SK-N-SH treated with all-trans-retinoic acid at 6 μM for 48 hours (cell line): ENCODE measurements at regions not wholly inside any gene's neighbourhood (a gene's known extent, or its start where the extent isn't known, plus 50 kb on each side); places are given as distances from the start of the nearest gene placed in this dataset.

Experiments used
- ATAC-seq: fragments of 200-7000 bp; cut with Tn5 transposase; 3 replicates; pipeline ENCODE4 v1.9.1; 2020; ENCODE audit warnings: mild to moderate bottlenecking, moderate library complexity
- ARNTL ChIP-seq: fragments of 450-650 bp; formaldehyde crosslinking; IDR thresholded peaks from 2 replicates; pipeline ENCODE4 v1.5.0; 2020; ENCODE audit warnings: low read depth, mild to moderate bottlenecking, moderate library complexity, borderline replicate concordance
- BACH2 ChIP-seq: fragments of 250-450 bp; sonication (Bioruptor Pico); IDR thresholded peaks from 2 replicates; pipeline ENCODE4 v1.9.0; 2021; ENCODE audit warnings: mild to moderate bottlenecking, borderline replicate concordance
- CREB5 ChIP-seq: fragments of 250-450 bp; sonication (Bioruptor Pico); IDR thresholded peaks from 2 replicates; pipeline ENCODE4 v1.5.1; 2020; ENCODE audit warnings: low read depth, mild to moderate bottlenecking, moderate library complexity
- CSRNP3 ChIP-seq: fragments of 250-450 bp; sonication (Bioruptor Pico); IDR thresholded peaks from 2 replicates; pipeline ENCODE4 v1.5.1; 2021; ENCODE audit warnings: mild to moderate bottlenecking, moderate library complexity
- ESRRG ChIP-seq: fragments of 250-450 bp; sonication (Bioruptor Pico); IDR thresholded peaks from 2 replicates; pipeline ENCODE4 v1.6.1; 2021; ENCODE audit warnings: mild to moderate bottlenecking
- GLIS3 ChIP-seq: fragments of 250-450 bp; sonication (Bioruptor Pico); IDR thresholded peaks from 2 replicates; pipeline ENCODE4 v1.5.0; 2020; ENCODE audit warnings: mild to moderate bottlenecking, moderate library complexity
- ISL1 ChIP-seq: fragments of 250-450 bp; sonication (Bioruptor Pico); IDR thresholded peaks from 2 replicates; pipeline ENCODE4 v2.1.2; 2022; ENCODE audit warnings: mild to moderate bottlenecking, moderate library complexity
- PATZ1 ChIP-seq: fragments of 250-450 bp; sonication (Bioruptor Pico); IDR thresholded peaks from 2 replicates; pipeline ENCODE4 v1.8.0; 2020; ENCODE audit warnings: mild to moderate bottlenecking, moderate library complexity, borderline replicate concordance
- POU6F1 ChIP-seq: fragments of 250-450 bp; sonication (Bioruptor Pico); IDR thresholded peaks from 2 replicates; pipeline ENCODE4 v1.8.0; 2021; ENCODE audit warnings: low read depth, mild to moderate bottlenecking, moderate library complexity, borderline replicate concordance
- PPARA ChIP-seq: fragments of 250-450 bp; sonication (Bioruptor Pico); IDR thresholded peaks from 2 replicates; pipeline ENCODE4 v1.5.0; 2020; ENCODE audit warnings: mild to moderate bottlenecking, borderline replicate concordance
- SNAI2 ChIP-seq: fragments of 250-450 bp; sonication (Bioruptor Pico); IDR thresholded peaks from 2 replicates; pipeline ENCODE4 v1.5.0; 2020; ENCODE audit warnings: mild to moderate bottlenecking, moderate library complexity
- TCF4 ChIP-seq: fragments of 250-450 bp; sonication (Bioruptor Pico); IDR thresholded peaks from 2 replicates; pipeline ENCODE4 v1.8.0; 2021; ENCODE audit warnings: mild to moderate bottlenecking, moderate library complexity, borderline replicate concordance
- TOX ChIP-seq: fragments of 250-450 bp; sonication (Bioruptor Pico); IDR thresholded peaks from 2 replicates; pipeline ENCODE4 v1.8.0; 2021; ENCODE audit warnings: mild to moderate bottlenecking, moderate library complexity, borderline replicate concordance
- TSHZ2 ChIP-seq: fragments of 250-450 bp; sonication (Bioruptor Pico); IDR thresholded peaks from 2 replicates; pipeline ENCODE4 v1.5.0; 2020; ENCODE audit warnings: mild to moderate bottlenecking, moderate library complexity
- ZC3H10 ChIP-seq: fragments of 250-450 bp; sonication (Bioruptor Pico); IDR thresholded peaks from 2 replicates; pipeline ENCODE4 v1.5.1; 2021; ENCODE audit warnings: mild to moderate bottlenecking, moderate library complexity
- ZFP3 ChIP-seq: fragments of 250-450 bp; sonication (Bioruptor Pico); IDR thresholded peaks from 2 replicates; pipeline ENCODE4 v1.5.0; 2020; ENCODE audit warnings: mild to moderate bottlenecking, moderate library complexity
- ZFP30 ChIP-seq: fragments of 450-650 bp; formaldehyde crosslinking; IDR thresholded peaks from 2 replicates; pipeline ENCODE4 v1.5.0; 2022; ENCODE audit warnings: mild to moderate bottlenecking, moderate library complexity
- ZNF565 ChIP-seq: fragments of 450-650 bp; formaldehyde crosslinking; conservative IDR thresholded peaks from 2 replicates; pipeline ENCODE4 v1.5.0; 2020; ENCODE audit warnings: low read depth, mild to moderate bottlenecking, moderate library complexity
- ZNF70 ChIP-seq: fragments of 450-650 bp; formaldehyde crosslinking; IDR thresholded peaks from 2 replicates; pipeline ENCODE4 v1.5.0; 2020; ENCODE audit warnings: mild to moderate bottlenecking, moderate library complexity
- ZNF8 ChIP-seq: fragments of 450-650 bp; formaldehyde crosslinking; IDR thresholded peaks from 2 replicates; pipeline ENCODE4 v1.5.0; 2020; ENCODE audit warnings: mild to moderate bottlenecking, moderate library complexity

- TF ChIP-seq PATZ1 (CRISPR knock-in tag) (no peak), ZFP30 (CRISPR knock-in tag) (no peak)
- ATAC-seq, result no peak
Observed at GRCh38 chr2:67091681-67092080, 305.5 kb upstream of the ETAA1 start.

GRCh38 chr2:67095121-67095520, 302.0 kb upstream of the ETAA1 start:
- no peak for ATAC-seq

GRCh38 chr2:67096886-67097285, 300.2 kb upstream of the ETAA1 start:
- no peak for TF ChIP-seq ZNF70 (CRISPR knock-in tag)
- no peak for TF ChIP-seq PATZ1 (CRISPR knock-in tag)
- no peak for TF ChIP-seq BACH2 (CRISPR knock-in tag)
- TF ChIP-seq ISL1 (CRISPR knock-in tag), result no peak
- no peak for TF ChIP-seq TCF4 (CRISPR knock-in tag)
- TF ChIP-seq ARNTL (CRISPR knock-in tag), result no peak
- no peak for TF ChIP-seq PPARA (CRISPR knock-in tag)
- no peak for ATAC-seq

More at GRCh38 chr2:67095121-67095520, 302.0 kb upstream of the ETAA1 start:
- TF ChIP-seq GLIS3 (CRISPR knock-in tag) (no peak), ZNF70 (CRISPR knock-in tag) (no peak), SNAI2 (CRISPR knock-in tag) (no peak), ZNF565 (CRISPR knock-in tag) (no peak), ISL1 (CRISPR knock-in tag) (no peak), CSRNP3 (CRISPR knock-in tag) (no peak), ZC3H10 (no peak), BACH2 (CRISPR knock-in tag) (no peak), TCF4 (CRISPR knock-in tag) (no peak), PPARA (CRISPR knock-in tag) (no peak), PATZ1 (CRISPR knock-in tag) (no peak)
- TF ChIP-seq, all 23 proteins: peak for 0

- no peak for ATAC-seq
- no peak for TF ChIP-seq ZNF8 (CRISPR knock-in tag)
- no peak for TF ChIP-seq ZNF565 (CRISPR knock-in tag)
- no peak for TF ChIP-seq CREB5 (CRISPR knock-in tag)
- no peak for TF ChIP-seq GLIS3 (CRISPR knock-in tag)
- TF ChIP-seq ZNF70 (CRISPR knock-in tag), result no peak
- no peak for TF ChIP-seq ZFP3 (CRISPR knock-in tag)
- TF ChIP-seq BACH2 (CRISPR knock-in tag), result no peak
- TF ChIP-seq ISL1 (CRISPR knock-in tag), result no peak
- no peak for TF ChIP-seq TOX (CRISPR knock-in tag)
- no peak for TF ChIP-seq ZC3H10
Observed at GRCh38 chr2:67103157-67103556, 294.0 kb upstream of the ETAA1 start.

GRCh38 chr2:67108231-67108630, 288.9 kb upstream of the ETAA1 start:
- ATAC-seq, result no peak
- TF ChIP-seq ESRRG (CRISPR knock-in tag) (no peak), POU6F1 (CRISPR knock-in tag) (no peak), BACH2 (CRISPR knock-in tag) (no peak), ZNF8 (CRISPR knock-in tag) (no peak), TSHZ2 (no peak), ARNTL (CRISPR knock-in tag) (no peak), ZNF565 (CRISPR knock-in tag) (no peak), ZFP30 (CRISPR knock-in tag) (no peak)
